Liver (tissue), 3 donors: ENCODE measurements at regions not wholly inside any gene's neighbourhood (a gene's known extent, or its start where the extent isn't known, plus 50 kb on each side); places are given as distances from the start of the nearest gene placed in this dataset.

Experiments used
- CTCF ChIP-seq: fragments of 150-350 bp; IDR thresholded peaks from 2 replicates; pipeline ENCODE4 v1.5.1; 2017; ENCODE audit warnings: improper control_type of control experiment, low read depth, low read length; ENCODE audit not compliant: missing input control
- TAF1 ChIP-seq: conservative IDR thresholded peaks from 2 replicates; pipeline ENCODE4 v1.6.1; 2016; ENCODE audit warnings: antibody characterized with exemption, mild to moderate bottlenecking
- donor health status: healthy.
- donor health status: healthy.

GRCh38 chr2:56026828-56027227 lies 103.2 kb upstream of the EFEMP1 start:
- TF ChIP-seq TAF1 (no peak), CTCF (no peak)
